ENCODE measurements at regions not wholly inside any gene's neighbourhood (a gene's known extent, or its start where the extent isn't known, plus 50 kb on each side); places are given as distances from the start of the nearest gene placed in this dataset.

DNA sequence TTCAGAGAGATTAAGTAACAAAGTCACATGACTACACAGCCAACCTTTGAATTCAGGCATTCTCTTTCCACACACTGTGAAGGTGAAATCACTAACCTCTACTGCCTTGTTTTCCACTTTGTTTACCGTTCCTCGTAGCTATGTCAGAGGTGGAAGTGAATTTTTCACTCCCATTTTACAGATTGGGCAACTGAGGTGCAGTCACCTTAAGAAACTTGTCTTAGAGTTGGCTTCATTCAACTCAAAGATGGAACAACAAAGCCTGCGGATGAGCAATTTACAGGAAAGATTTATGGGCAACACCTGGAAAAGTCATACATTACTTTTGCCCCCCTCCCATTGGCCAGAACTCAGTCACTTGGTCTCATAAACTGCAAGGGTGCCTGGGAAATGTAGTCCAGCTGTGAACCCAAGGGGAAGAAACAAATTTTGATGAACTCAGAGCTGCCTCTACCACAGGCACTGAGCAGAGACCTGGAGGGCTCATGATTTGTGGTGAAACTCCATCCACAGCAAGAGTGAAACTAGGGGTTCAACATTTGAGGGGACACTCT lies 784.6 kb upstream of the EEF2KMT start:
- ChIA-PET CTCF (no interaction called here), POLR2A (no interaction called here)
- no peaks in the 10 kb centered on the region for H3K27me3 ChIP-seq (ENCODE audit: control insufficient read depth in 2 of 2, insufficient read depth in 2 of 2, low read length in 2 of 2)
- dilution Hi-C loops (cut with MboI; ENCODE audit: extremely low pct_ligation_motif_present, low sequenced_read_pairs) (no loop called here), intact Hi-C loops (cut with micrococcal nuclease) (no loop called here)
- peaks cover 9% of the 10 kb centered on the region for H3K9me3 ChIP-seq (replicated peaks; ENCODE audit: control insufficient read depth, insufficient read depth, low read length)
- H3K4me2 ChIP-seq (ENCODE audit: insufficient read depth, low read length), result no peak overlapping the region
- H3K27ac ChIP-seq (ENCODE audit: insufficient read depth, low read depth, low read length), result no peak overlapping the region
- no peak for FAIRE-seq
- H3K4me3 ChIP-seq (replicated peaks in 1 of 3; ENCODE audit: insufficient read depth in 1 of 3, low read depth in 1 of 3, low read length in 3 of 3), result no peak overlapping the region
- no peaks in the 10 kb centered on the region for H3K79me2 ChIP-seq (ENCODE audit: control insufficient read depth, insufficient read depth, low read length)
- no peak overlapping the region for H2AFZ ChIP-seq (ENCODE audit: low read depth, low read length)
- TF ChIP-seq EZH2 (IDR thresholded peaks at IDR 0.05; ENCODE audit: borderline replicate concordance, low read depth, low read length, severe bottlenecking) (no peak), FOS (IDR thresholded peaks at IDR 0.05; ENCODE audit: borderline replicate concordance, insufficient read depth, low read length) (no peak), MYC (IDR thresholded peaks at IDR 0.05; ENCODE audit: low read depth, low read length) (no peak), MAX (IDR thresholded peaks at IDR 0.05; ENCODE audit: insufficient read depth, insufficient read length) (no peak), POLR2AphosphoS5 (IDR thresholded peaks at IDR 0.05; ENCODE audit: insufficient read depth, low read depth, low read length) (no peak), JUN (IDR thresholded peaks at IDR 0.05; ENCODE audit: borderline replicate concordance, insufficient read depth, insufficient read length, low read depth) (no peak), POLR2A (IDR thresholded peaks at IDR 0.05; ENCODE audit: low read depth, low read length) (no peak), GATA2 (IDR thresholded peaks at IDR 0.05; ENCODE audit: insufficient read depth, insufficient read length, low read depth, low read length) (no peak)
- TF ChIP-seq, protein P1, sequence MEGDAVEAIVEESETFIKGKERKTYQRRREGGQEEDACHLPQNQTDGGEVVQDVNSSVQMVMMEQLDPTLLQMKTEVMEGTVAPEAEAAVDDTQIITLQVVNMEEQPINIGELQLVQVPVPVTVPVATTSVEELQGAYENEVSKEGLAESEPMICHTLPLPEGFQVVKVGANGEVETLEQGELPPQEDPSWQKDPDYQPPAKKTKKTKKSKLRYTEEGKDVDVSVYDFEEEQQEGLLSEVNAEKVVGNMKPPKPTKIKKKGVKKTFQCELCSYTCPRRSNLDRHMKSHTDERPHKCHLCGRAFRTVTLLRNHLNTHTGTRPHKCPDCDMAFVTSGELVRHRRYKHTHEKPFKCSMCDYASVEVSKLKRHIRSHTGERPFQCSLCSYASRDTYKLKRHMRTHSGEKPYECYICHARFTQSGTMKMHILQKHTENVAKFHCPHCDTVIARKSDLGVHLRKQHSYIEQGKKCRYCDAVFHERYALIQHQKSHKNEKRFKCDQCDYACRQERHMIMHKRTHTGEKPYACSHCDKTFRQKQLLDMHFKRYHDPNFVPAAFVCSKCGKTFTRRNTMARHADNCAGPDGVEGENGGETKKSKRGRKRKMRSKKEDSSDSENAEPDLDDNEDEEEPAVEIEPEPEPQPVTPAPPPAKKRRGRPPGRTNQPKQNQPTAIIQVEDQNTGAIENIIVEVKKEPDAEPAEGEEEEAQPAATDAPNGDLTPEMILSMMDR (IDR thresholded peaks at IDR 0.05; ENCODE audit: extremely low read depth in 1 of 2, insufficient read depth in 1 of 2, low read depth in 1 of 2, low read length in 2 of 2), result no peak
- no peaks in the 10 kb centered on the region for H3K4me1 ChIP-seq (ENCODE audit: control insufficient read depth, extremely low read depth, insufficient read depth, low read length)
- no TSS peak for BruUV-seq (replicated peaks)
- no peaks in the 10 kb centered on the region for H4K20me1 ChIP-seq (replicated peaks; ENCODE audit: control insufficient read depth, extremely low read depth, insufficient read depth, low read length)
- no peak overlapping the region for H3K9ac ChIP-seq (replicated peaks; ENCODE audit: extremely low read depth, insufficient read depth, low read length)
- H3K36me3 ChIP-seq (ENCODE audit: control insufficient read depth in 2 of 2, extremely low read depth in 1 of 2, insufficient read depth in 2 of 2, low read length in 2 of 2), result no peaks in the 10 kb centered on the region
- H3K9me1 ChIP-seq (replicated peaks; ENCODE audit: control insufficient read depth, extremely low read depth, insufficient read depth, low read length), result no peaks in the 10 kb centered on the region
- no peak for DNase-seq (ENCODE audit: low read depth, low spot score)
